PC-3 (cell line): ENCODE measurements at regions not wholly inside any gene's neighbourhood (a gene's known extent, or its start where the extent isn't known, plus 50 kb on each side); places are given as distances from the start of the nearest gene placed in this dataset.

ENCODE experiments used
- ATAC-seq: fragments of 200-7000 bp; cut with Tn5 transposase; 2 replicates; pipeline ENCODE4 v1.9.1; 2020; ENCODE audit warnings: mild to moderate bottlenecking, moderate library complexity
- BruUV-seq: library from RNA; stranded (reverse); fragments of 400-500 nt; replicated peaks from 2 replicates; lab custom pipeline; 2021; lab: Mats Ljungman, UMichigan
- CTCF ChIA-PET: fragments of 300-600 bp; sonication (Branson Sonifier 250); formaldehyde crosslinking; loops from one replicate; lab custom pipeline; 2022; ENCODE audit warnings: antibody characterized with exemption; lab: Charles Lee
- POLR2A ChIA-PET: fragments of 300-600 bp; sonication (Branson Sonifier 250); formaldehyde crosslinking; loops from one replicate; lab custom pipeline; 2022; ENCODE audit warnings: antibody characterized with exemption; ENCODE audit not compliant: unreplicated experiment; lab: Charles Lee
- DNase-seq: peaks from one replicate; pipeline ENCODE4 v3.0.0-alpha.2; 2015
- H2AFZ ChIP-seq: fragments of 300-600 bp; sonication (generic); 2 replicates; pipeline ENCODE4 v1.6.0; 2016; ENCODE audit warnings: antibody characterized with exemption, low read length
- H3F3A ChIP-seq: fragments of 300-600 bp; sonication (generic); one replicate; pipeline ENCODE4 v1.6.0; 2017; ENCODE audit warnings: antibody characterized with exemption, low read length, control low read depth, mild to moderate bottlenecking; ENCODE audit not compliant: unreplicated experiment
- H3K27ac ChIP-seq: fragments of 300-600 bp; sonication (generic); 2 replicates; pipeline ENCODE4 v1.5.1; 2016; ENCODE audit warnings: mild to moderate bottlenecking, low read length
- H3K27me3 ChIP-seq: fragments of 300-600 bp; sonication (generic); 2 replicates; pipeline ENCODE4 v1.6.1; 2016; ENCODE audit warnings: low read length, mixed read lengths
- H3K36me3 ChIP-seq: fragments of 300-600 bp; sonication (generic); 2 replicates; pipeline ENCODE4 v1.6.1; 2016; ENCODE audit warnings: low read depth, mixed run types, low read length, mixed read lengths
- H3K4me1 ChIP-seq: fragments of 300-600 bp; sonication (generic); 2 replicates; pipeline ENCODE4 v1.5.1; 2016; ENCODE audit warnings: low read length; ENCODE audit not compliant: insufficient read depth
- H3K4me2 ChIP-seq: fragments of 300-600 bp; sonication (generic); 2 replicates; pipeline ENCODE4 v1.6.0; 2016; ENCODE audit warnings: low read length
- H3K4me3 ChIP-seq: fragments of 300-600 bp; sonication (generic); 2 replicates; pipeline ENCODE4 v1.5.1; 2016; ENCODE audit warnings: mild to moderate bottlenecking, low read length, mixed read lengths
- H3K79me2 ChIP-seq: fragments of 300-600 bp; sonication (generic); 2 replicates; pipeline ENCODE4 v1.6.1; 2017; ENCODE audit warnings: low read length, mixed read lengths
- H3K9ac ChIP-seq: fragments of 300-600 bp; sonication (generic); 2 replicates; pipeline ENCODE4 v1.6.0; 2016; ENCODE audit warnings: mild to moderate bottlenecking, low read length
- H3K9me2 ChIP-seq: fragments of 300-600 bp; sonication (generic); replicated peaks from 2 replicates; pipeline ENCODE4 v1.6.1; 2016; ENCODE audit warnings: mixed run types, low read length, mixed read lengths
- H3K9me3 ChIP-seq: fragments of 300-600 bp; sonication (generic); 2 replicates; pipeline ENCODE4 v1.6.1; 2016; ENCODE audit warnings: low read length, mixed read lengths
- H4K20me1 ChIP-seq: fragments of 300-600 bp; sonication (generic); 2 replicates; pipeline ENCODE4 v1.6.1; 2016; ENCODE audit warnings: low read length, mixed read lengths
- CTCF ChIP-seq: fragments of 300-600 bp; sonication (generic); conservative IDR thresholded peaks from 2 replicates; pipeline ENCODE4 v1.5.1; 2017; ENCODE audit warnings: antibody characterized with exemption, low read depth, mild to moderate bottlenecking, low read length
- EZH2 ChIP-seq: fragments of 300-600 bp; sonication (generic); IDR thresholded peaks from one replicate; pipeline ENCODE4 v1.6.1; 2017; ENCODE audit warnings: antibody characterized with exemption, mild to moderate bottlenecking, low read length; ENCODE audit not compliant: unreplicated experiment
- EZH2phosphoT487 ChIP-seq: fragments of 300-600 bp; sonication (generic); IDR thresholded peaks from 2 replicates; pipeline ENCODE4 v1.6.1; 2018; ENCODE audit warnings: mild to moderate bottlenecking, antibody characterized with exemption, low read length, borderline replicate concordance
- intact Hi-C: fragments of 100-400 bp; cut with micrococcal nuclease; formaldehyde crosslinking; loops from 2 replicates; pipeline ENCODE4 v1.9.0; 2023

GRCh38 chr18:22882084-22882483 is 51.0 kb upstream of the RBBP8 start:
- no peak for DNase-seq
- Histone ChIP-seq H3K36me3 (no peaks in the 10 kb centered on the region), H3K9ac (no peak overlapping the region), H3K9me2 (no peaks in the 10 kb centered on the region), H3F3A (no peaks in the 10 kb centered on the region), H3K9me3 (no peaks in the 10 kb centered on the region), H4K20me1 (no peaks in the 10 kb centered on the region), H3K4me1 (no peaks in the 10 kb centered on the region), H3K79me2 (no peaks in the 10 kb centered on the region), H2AFZ (no peak overlapping the region), H3K4me2 (no peak overlapping the region), H3K27me3 (no peaks in the 10 kb centered on the region), H3K4me3 (no peak overlapping the region), H3K27ac (no peak overlapping the region)
- CTCF ChIA-PET, result no interaction called here
- POLR2A ChIA-PET, result no interaction called here
- BruUV-seq, result no TSS peak
- no peak for ATAC-seq
- intact Hi-C loops, result no loop called here
- no peak for TF ChIP-seq EZH2phosphoT487
- TF ChIP-seq EZH2, result no peak
- no peak for TF ChIP-seq CTCF

GRCh38 chr18:22883179-22883578 is 49.9 kb upstream of the RBBP8 start:
- no peak overlapping the region for H2AFZ ChIP-seq
- no peaks in the 10 kb centered on the region for H3F3A ChIP-seq
- H3K4me2 ChIP-seq, result no peak overlapping the region
- H3K9me2 ChIP-seq, result no peaks in the 10 kb centered on the region
- intact Hi-C loops, result no loop called here
- no peaks in the 10 kb centered on the region for H3K4me1 ChIP-seq
- ChIA-PET POLR2A (no interaction called here), CTCF (no interaction called here)
- H3K79me2 ChIP-seq, result no peaks in the 10 kb centered on the region
- no peaks in the 10 kb centered on the region for H4K20me1 ChIP-seq
- ATAC-seq (no peak), DNase-seq (no peak)
- H3K9me3 ChIP-seq, result no peaks in the 10 kb centered on the region
- H3K36me3 ChIP-seq, result no peaks in the 10 kb centered on the region
- H3K27ac ChIP-seq, result no peak overlapping the region
- H3K27me3 ChIP-seq, result no peaks in the 10 kb centered on the region
- BruUV-seq, result no TSS peak
- no peak overlapping the region for H3K4me3 ChIP-seq
- H3K9ac ChIP-seq, result no peak overlapping the region
- TF ChIP-seq EZH2 (no peak), CTCF (no peak), EZH2phosphoT487 (no peak)
